ENCODE measurements at regions not wholly inside any gene's neighbourhood (a gene's known extent, or its start where the extent isn't known, plus 50 kb on each side); places are given as distances from the start of the nearest gene placed in this dataset.
"Not testable (repeated sequence)": the region's sequence is repeated elsewhere in the genome, so short reads cannot be mapped to it uniquely, and the experiment has no call there.

GRCh38 chr9:108456903-108457302, 398.9 kb downstream of the ACTL7B start:
- no peak for DNase-seq (ENCODE audit: low read depth)

DNA sequence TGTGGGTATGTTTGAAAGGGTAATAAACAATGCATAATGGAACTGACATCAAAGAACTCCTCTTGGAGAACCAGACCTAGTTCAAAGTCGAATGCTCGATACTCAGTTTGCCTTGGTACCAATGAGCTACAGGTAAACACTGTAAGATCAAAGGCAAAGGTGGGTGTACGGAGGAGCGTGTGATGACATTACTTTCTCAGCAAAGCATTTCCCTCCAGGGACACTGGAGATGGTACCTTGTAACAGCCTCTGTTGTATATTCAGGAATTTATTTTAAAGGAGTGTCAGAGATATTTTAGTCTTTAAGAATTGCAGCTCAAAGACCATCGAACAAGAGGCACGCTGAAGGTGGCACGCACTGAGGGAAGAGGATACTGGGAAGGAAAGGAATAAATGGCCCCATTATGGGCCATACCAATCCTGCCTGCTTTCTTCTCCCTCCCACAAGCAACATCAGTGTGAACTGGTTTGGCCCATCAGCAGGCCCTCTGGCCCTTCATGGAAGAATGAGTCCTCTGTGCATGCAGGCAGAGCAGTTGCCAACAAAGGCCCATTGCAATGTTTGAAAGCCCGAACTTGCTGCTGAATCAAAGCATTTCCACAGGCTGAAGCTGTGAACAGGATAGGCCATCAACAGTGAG, 410.2 kb downstream of the ACTL7B start:
- no peak for DNase-seq (ENCODE audit: low read depth)

DNA sequence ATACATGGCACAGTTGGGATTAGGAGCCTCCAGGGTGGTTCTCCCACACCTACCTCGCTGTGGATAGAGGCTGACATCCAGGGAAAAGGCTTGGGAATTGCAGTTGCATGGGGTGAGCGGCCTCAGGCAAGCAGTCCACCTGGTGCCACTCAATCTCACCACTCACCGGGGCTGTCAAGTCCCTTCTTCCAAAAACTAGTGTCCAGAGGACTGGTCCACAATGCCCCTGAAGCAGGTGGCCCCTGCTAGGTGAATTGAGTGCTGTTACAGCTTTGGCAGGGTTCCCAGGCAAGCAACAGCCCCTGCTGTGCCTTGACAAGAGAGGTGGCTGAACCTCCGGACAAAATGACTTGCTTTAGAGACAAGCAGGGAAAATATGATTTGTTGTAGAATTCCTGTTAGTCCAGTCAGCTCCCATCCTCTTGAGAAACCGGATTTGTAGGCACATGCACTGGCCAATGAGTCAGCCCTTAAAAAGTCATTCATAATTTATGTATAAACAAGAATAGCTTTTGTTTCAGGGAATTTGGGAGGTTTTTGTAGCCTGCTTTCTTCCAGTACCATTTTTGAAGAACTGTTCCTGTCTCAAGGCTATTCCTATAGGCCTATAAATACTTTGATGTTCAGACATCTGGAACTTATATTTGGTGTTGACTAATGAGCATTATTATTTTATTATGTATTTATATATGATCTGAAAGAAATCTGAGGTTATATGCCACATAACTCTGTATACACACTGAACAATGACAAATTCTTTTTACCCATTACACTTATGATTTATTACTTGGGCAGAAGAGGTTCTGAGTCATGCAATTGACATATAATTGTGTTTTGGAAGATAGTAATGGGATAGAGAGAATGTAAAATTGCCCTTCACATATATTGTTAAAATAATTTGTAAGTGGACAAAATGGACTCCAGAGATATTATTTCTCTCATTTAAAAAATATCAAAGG, 411.1 kb downstream of the ACTL7B start:
- peak; percentile 93 for DNase-seq (ENCODE audit: low read depth)

- peak; percentile 82 for DNase-seq (ENCODE audit: low read depth)
Observed at GRCh38 chr9:108443741-108444140, 412.0 kb downstream of the ACTL7B start.

- no peak for DNase-seq (ENCODE audit: low read depth)
Observed at GRCh38 chr9:108443019-108443633, 412.7 kb downstream of the ACTL7B start.

GRCh38 chr9:108442627-108443018, 413.2 kb downstream of the ACTL7B start:
- DNase-seq (ENCODE audit: low read depth), result no peak

DNA sequence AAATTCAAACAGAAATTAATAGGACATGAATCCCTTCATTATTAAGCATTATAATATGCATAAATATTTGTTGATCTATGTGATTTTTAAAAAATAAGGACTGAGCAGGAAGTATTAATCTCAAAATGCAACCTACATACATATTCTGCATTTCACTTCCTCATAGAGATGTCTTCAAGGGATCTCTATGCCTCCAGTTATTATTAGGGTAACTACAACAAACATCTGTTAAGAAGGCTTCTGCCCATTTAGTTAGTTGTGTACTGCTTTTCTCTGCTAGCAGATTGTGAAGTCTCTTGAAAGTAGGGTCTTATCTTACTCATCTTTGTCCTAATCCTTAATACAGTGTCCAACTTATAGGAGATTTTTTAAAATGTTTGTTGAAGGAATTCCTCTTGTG, 414.1 kb downstream of the ACTL7B start:
- DNase-seq (ENCODE audit: low read depth), result no peak

- no peak for DNase-seq (ENCODE audit: low read depth)
Observed at GRCh38 chr9:108441251-108441650, 414.5 kb downstream of the ACTL7B start.

DNA sequence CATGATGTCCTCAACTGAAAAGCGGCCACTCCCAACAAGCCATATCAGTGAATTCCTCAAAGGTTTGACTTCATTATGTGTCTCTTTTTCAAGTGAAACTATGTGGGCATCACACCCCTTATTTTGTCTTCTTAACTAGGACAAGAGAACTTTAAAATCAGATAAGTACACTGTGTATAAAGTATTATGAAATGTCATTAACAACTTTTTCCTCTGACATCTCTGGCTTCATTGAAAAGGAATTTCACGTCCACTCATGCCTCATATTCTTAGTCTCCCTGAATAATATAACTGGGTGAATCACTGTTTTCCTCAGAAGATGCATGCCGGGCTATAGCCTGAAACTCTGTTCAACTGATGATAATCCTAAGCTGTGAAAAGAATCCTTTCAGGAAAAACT, 415.8 kb downstream of the ACTL7B start:
- DNase-seq (ENCODE audit: low read depth), result peak; percentile 71

DNA sequence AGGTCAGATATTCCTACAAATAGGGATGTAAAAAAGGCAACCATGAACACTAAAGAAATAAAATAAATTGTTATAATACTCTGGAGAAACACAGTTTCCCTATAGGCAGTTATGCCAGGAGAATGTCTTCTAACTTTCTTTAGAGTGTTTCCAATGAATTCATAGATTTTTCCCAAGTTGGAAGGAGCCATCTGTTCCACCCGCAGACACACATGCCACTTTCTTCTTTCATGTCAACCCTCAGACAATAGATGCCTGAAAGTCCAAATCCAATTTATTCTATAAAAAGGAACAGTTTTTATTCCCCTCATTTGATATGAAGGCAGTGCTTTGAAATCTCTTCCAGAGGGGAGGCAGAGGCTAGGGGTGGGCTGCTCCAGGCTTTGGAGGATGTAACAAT, 418.1 kb downstream of the ACTL7B start:
- no peak for DNase-seq (ENCODE audit: low read depth)

DNA sequence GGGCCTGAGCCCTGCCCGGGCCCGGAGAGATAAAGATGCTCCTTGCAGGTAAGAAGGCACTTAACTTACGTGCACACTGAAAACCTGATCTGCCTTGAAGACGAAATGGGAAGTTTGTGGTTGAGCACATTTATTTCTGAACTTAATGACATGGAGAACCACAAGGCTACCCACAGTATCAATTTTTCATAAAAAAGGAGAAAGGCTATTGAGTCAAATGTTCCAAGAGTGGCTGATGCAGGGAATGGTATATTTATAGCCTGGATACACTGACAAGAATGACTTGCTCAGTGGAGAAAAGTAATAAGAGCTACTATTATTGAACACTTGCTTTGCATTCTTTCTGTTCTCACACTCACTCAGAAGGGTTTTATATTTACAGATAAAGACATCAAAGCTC, 419.3 kb downstream of the ACTL7B start:
- DNase-seq (ENCODE audit: low read depth), result no peak

DNA sequence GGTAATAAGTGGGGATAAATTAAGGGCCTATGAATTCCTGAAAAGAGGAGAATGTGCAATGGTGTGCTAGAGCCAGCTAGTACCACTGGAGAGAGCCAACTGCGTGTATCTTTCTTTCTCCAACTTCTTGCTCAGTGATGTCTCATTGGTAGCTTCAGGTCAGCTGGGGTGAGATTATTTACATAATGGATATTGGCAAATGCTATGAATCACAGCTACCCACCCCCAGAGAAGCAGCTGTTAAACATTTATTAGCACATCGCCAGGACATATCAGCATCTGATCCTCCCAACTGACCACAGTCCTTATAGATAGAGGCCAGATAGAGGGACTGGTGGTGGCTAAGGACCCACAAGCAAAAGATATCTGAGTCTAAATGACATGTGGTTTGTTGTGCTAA, 421.3 kb downstream of the ACTL7B start:
- no peak for DNase-seq (ENCODE audit: low read depth)

GRCh38 chr9:108434036-108434435, 421.8 kb downstream of the ACTL7B start:
- no peak for DNase-seq (ENCODE audit: low read depth)

GRCh38 chr9:108430655-108431054, 425.1 kb downstream of the ACTL7B start:
- DNase-seq (ENCODE audit: low read depth), result no peak

- no peak for DNase-seq (ENCODE audit: low read depth)
Observed at GRCh38 chr9:108427751-108428150, 428.0 kb downstream of the ACTL7B start.

GRCh38 chr9:108426421-108426940, 429.3 kb downstream of the ACTL7B start:
- not testable (repeated sequence) for DNase-seq (ENCODE audit: low read depth)

DNA sequence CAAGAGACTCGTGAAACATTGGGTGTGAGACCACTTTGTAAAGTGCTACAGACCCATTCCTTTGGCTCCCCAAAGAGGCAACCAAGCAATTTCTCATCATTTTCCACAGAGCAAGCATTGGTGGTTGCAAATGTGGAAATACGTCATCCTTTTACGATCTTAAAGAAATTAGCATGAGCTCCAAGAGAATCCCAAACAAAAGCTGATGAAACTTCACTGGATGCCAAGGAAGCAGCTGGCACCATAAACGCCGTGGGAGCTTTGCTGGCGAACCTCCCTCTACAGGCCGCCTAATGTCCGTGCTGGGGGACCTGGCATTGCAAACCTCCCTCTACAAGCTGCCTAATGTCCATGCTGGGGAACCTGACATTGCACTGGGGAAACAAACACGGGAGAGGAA, 432.4 kb downstream of the ACTL7B start:
- DNase-seq (ENCODE audit: low read depth), result peak; percentile 26

GRCh38 chr9:108419379-108419778, 436.4 kb downstream of the ACTL7B start:
- no peak for DNase-seq (ENCODE audit: low read depth)

GRCh38 chr9:108417726-108418125, 438.1 kb downstream of the ACTL7B start:
- no peak for DNase-seq (ENCODE audit: low read depth)

DNA sequence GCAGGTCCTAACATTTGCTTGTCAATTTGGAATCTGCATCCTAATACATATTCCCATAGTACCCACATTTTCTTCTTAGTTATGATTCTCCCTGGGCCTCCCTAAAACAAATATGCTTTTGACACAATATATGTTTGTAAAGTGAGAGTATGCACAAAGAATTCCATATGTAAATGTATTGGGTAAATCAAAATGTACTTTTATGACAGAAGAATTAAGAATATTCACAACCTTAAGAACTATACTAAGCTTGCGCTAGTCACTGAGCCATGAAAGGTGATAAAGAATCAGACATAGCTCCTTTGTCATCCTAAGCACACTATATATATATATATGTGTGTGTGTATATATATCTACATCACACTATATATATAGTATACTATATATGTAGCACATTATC, 438.5 kb downstream of the ACTL7B start:
- DNase-seq (ENCODE audit: low read depth), result no peak

DNA sequence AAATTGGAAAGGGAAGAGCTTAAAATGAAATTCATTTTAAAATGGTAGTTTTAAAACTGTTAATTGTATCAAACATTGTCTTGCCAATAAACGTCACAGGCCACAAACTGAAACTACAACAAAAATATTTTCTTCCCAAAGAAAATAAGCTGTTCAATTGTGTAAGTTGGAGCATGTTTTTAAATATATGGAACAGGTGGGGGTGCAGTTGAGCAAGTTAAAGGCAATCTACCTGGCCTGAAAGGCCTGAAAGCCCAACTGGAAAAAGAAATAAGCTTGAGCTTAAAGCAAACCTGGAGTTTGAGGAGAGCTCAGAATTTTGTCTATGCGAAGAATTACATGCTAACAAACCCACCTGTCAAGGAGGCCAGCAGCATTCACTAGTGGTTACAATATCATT, 439.5 kb downstream of the ACTL7B start:
- DNase-seq (ENCODE audit: low read depth), result peak; percentile 37

DNA sequence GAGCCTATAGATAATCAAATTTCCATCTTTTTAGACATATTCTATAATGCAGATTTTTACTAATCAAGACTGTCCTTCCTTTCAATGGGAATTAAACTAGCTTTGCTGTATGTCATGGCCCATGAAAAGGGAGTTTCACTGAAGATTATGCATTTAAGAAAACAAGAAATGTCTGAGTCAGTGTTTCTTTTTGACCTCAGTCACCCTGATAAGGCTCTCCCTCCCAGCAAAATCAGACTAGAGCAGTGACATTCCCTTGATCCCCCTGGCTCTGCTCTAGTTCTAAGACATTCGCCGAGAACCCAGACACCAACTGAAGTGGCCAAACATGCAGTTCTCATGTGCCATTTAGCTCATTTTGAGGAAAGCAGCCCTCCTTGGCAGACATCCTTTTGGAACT, 442.0 kb downstream of the ACTL7B start:
- no peak for DNase-seq (ENCODE audit: low read depth)

DNA sequence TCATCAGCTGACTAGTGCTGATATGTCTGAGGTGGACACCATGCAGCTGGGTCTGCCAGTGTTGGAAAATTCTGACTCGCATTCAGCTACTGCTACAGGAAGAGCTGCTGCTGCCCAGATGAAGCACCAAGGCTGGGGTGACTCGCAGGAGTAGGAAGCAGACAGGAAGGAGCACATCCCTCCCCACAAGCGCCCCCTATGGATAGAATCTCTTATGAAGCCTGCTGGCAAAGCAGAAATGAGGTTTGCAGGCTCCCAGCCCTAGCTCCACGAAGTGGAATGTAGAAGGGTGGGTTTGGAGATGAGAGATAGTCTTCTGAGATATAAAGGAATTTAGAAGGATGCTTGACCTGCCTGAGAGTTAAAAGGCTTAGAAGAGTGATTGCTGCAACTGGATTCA, 443.0 kb downstream of the ACTL7B start:
- DNase-seq (ENCODE audit: low read depth), result peak; percentile 25
